K562 (cell line): ENCODE measurements at regions not wholly inside any gene's neighbourhood (a gene's known extent, or its start where the extent isn't known, plus 50 kb on each side); places are given as distances from the start of the nearest gene placed in this dataset.
A peak's percentile ranks its signal among the peaks of the same experiment; 100 is the strongest.

Experiments used
- CXXC5 ChIP-seq: fragments of 250-450 bp; sonication (Bioruptor Pico); IDR thresholded peaks from 2 replicates; pipeline ENCODE4 v1.8.0; 2022; ENCODE audit warnings: inconsistent platforms, mild to moderate bottlenecking, moderate library complexity
- ELF1 ChIP-seq: fragments of 200-800 bp; sonication (Bioruptor generic); IDR thresholded peaks from 2 replicates; pipeline ENCODE4 v1.6.1; 2016; ENCODE audit warnings: missing genetic modification characterization, missing compliant biosample characterization
- FOXM1 ChIP-seq, 2 experiments: fragments of 450-650 bp in 1 of 2; sonication (generic) in 1 of 2; formaldehyde crosslinking in 1 of 2; IDR thresholded peaks; 2 replicates each; pipeline versions ENCODE4 v1.6.1 to v1.9.0; 2017 to 2022; ENCODE audit warnings: low read depth in 2 of 2, mild to moderate bottlenecking in 2 of 2, missing genetic modification reagents in 1 of 2, moderate library complexity in 1 of 2
- GTF2A2 ChIP-seq: IDR thresholded peaks from 2 replicates; pipeline ENCODE4 v1.6.1; 2016; ENCODE audit warnings: mild to moderate bottlenecking, missing genetic modification characterization, missing compliant biosample characterization
- MCM2 ChIP-seq: fragments of 450-650 bp; IDR thresholded peaks from 2 replicates; pipeline ENCODE4 v1.6.1; 2017; ENCODE audit warnings: low read depth, mild to moderate bottlenecking
- MECOM ChIP-seq: fragments of 250-450 bp; sonication (Bioruptor Pico); IDR thresholded peaks from 2 replicates; pipeline ENCODE4 v1.8.0; 2022; ENCODE audit warnings: inconsistent platforms
- MED1 ChIP-seq: sonication (generic); formaldehyde crosslinking; IDR thresholded peaks from 2 replicates; pipeline ENCODE4 v1.8.1; 2023; ENCODE audit warnings: missing genetic modification reagents, borderline replicate concordance
- NCOA2 ChIP-seq, 2 experiments: fragments of 450-650 bp; IDR thresholded peaks; 2 replicates each; pipeline ENCODE4 v1.6.1; 2018; ENCODE audit warnings: mild to moderate bottlenecking in 2 of 2, moderate library complexity in 1 of 2; ENCODE audit not compliant: partially characterized antibody in 2 of 2
- NFE2 ChIP-seq: IDR thresholded peaks from 2 replicates; pipeline ENCODE4 v1.6.1; 2014; ENCODE audit warnings: antibody characterized with exemption, low read depth
- NONO ChIP-seq, 2 experiments: fragments of 200-400 bp in 1 of 2; fragments of 450-650 bp in 1 of 2; formaldehyde crosslinking in 1 of 2; IDR thresholded peaks; 2 replicates each; pipeline ENCODE4 v1.6.1; 2017; ENCODE audit warnings: low read depth in 2 of 2, mild to moderate bottlenecking in 2 of 2, moderate library complexity in 2 of 2, low read length in 1 of 2
- SAP30 ChIP-seq: fragments of 200-600 bp; sonication (generic); IDR thresholded peaks from 2 replicates; pipeline ENCODE4 v1.6.1; 2012; ENCODE audit warnings: borderline replicate concordance, low read depth, mild to moderate bottlenecking, moderate library complexity, low read length, control low read depth, inconsistent platforms; ENCODE audit not compliant: insufficient read depth, poor library complexity, severe bottlenecking
- ZNF184 ChIP-seq: sonication (generic); formaldehyde crosslinking; IDR thresholded peaks from 2 replicates; pipeline ENCODE4 v1.5.0; 2020; ENCODE audit warnings: missing genetic modification reagents
- ZNF263 ChIP-seq: sonication (generic); formaldehyde crosslinking; IDR thresholded peaks from 2 replicates; pipeline ENCODE4 v1.8.0; 2022; ENCODE audit warnings: mild to moderate bottlenecking, missing genetic modification reagents, borderline replicate concordance
- ZNF311 ChIP-seq: fragments of 250-450 bp; sonication (Bioruptor Pico); IDR thresholded peaks from 2 replicates; pipeline ENCODE4 v1.4.0; 2020; ENCODE audit warnings: mild to moderate bottlenecking, moderate library complexity
- ZNF316 ChIP-seq: fragments of 450-650 bp; IDR thresholded peaks from 2 replicates; pipeline ENCODE4 v1.6.1; 2016
- ZNF583 ChIP-seq: fragments of 250-450 bp; sonication (Bioruptor Pico); IDR thresholded peaks from 2 replicates; pipeline ENCODE4 v1.4.0; 2020
- ZNF584 ChIP-seq: fragments of 200-800 bp; sonication (Bioruptor generic); IDR thresholded peaks from 2 replicates; pipeline ENCODE4 v1.6.1; 2016; ENCODE audit warnings: low read depth, mild to moderate bottlenecking, missing genetic modification characterization, missing compliant biosample characterization
- ZNF764 ChIP-seq: fragments of 250-450 bp; sonication (Bioruptor Pico); IDR thresholded peaks from 2 replicates; pipeline ENCODE4 v1.4.0; 2020; ENCODE audit warnings: low read depth, mild to moderate bottlenecking, moderate library complexity
- ZNF766 ChIP-seq: fragments of 200-800 bp; sonication (Bioruptor generic); conservative IDR thresholded peaks from 2 replicates; pipeline ENCODE4 v1.6.1; 2016; ENCODE audit warnings: missing genetic modification characterization, missing compliant biosample characterization
- TF ChIP-seq, protein P1 (sequence below): fragments of 450-650 bp; formaldehyde crosslinking; IDR thresholded peaks from 2 replicates; pipeline ENCODE4 v1.4.0; 2020; ENCODE audit warnings: mild to moderate bottlenecking, moderate library complexity
- TF ChIP-seq, protein P2 (sequence below): fragments of 450-650 bp; IDR thresholded peaks from 2 replicates; pipeline ENCODE4 v1.6.1; 2016
- TF ChIP-seq, protein P3 (sequence below), 3 experiments: fragments of 200-800 bp in 1 of 3; fragments of 250-450 bp in 1 of 3; fragments of 450-650 bp in 1 of 3; sonication (Bioruptor Pico) in 1 of 3; sonication (Bioruptor generic) in 1 of 3; formaldehyde crosslinking in 1 of 3; IDR thresholded peaks; 2 replicates each; pipeline versions ENCODE4 v1.6.1 to v1.8.0; 2016 to 2022; ENCODE audit warnings: mild to moderate bottlenecking in 2 of 3, missing genetic modification characterization in 2 of 3, missing compliant biosample characterization in 1 of 3, moderate library complexity in 1 of 3

DNA sequence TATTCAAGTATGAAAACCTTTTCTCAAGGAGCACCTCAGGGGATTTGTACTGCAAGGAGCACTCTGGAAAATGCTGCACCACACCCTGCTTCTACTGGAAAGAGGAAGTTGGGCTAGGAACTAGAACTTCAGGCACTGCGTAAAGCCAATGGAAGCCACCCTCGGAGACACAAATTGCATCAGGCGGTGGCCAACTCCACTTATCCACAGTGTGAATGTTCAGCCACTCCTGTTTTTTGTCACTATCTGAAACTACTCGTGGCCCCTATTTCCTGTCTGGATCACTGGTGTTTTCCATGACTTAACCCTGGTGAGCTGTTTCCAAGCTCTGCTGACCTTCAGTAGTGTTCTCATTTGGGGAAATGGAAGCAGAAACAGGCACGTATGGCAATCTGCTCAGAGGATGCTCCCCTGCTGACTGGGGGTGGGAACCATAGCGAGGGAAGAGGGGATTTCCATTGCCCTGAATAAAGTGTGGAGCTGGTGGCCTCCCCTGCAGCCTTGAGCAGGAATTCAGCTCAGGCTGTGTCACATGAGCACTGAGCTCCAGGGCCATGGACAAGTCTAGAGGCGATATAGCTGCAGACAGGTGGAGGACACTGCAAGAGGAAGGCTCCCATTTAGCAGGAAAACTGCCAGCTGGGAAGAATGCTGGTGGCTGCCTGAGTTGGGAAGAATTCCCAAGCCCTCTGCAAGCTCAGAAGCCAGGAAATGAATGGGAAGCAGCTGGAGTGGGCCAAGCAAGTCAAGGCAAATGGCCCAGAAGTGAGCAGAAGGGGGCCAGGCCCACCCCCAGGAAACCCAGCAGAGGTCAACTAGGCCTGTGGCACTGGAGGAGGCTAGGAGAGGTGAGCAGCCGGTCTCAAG is 50.5 kb upstream of the RAP1B start (continued):
- TF ChIP-seq CXXC5 (CRISPR knock-in tag) = peak; percentile 57
- TF ChIP-seq ZNF316 = no peak
- TF ChIP-seq GTF2A2 = no peak
- TF ChIP-seq ZNF583 (CRISPR knock-in tag) = 0 out of 2 replicates have a peak, but pooled peaks have one; percentile 15
- TF ChIP-seq ZNF263 (CRISPR knock-in tag) = peak; percentile 93
- TF ChIP-seq, protein P1, sequence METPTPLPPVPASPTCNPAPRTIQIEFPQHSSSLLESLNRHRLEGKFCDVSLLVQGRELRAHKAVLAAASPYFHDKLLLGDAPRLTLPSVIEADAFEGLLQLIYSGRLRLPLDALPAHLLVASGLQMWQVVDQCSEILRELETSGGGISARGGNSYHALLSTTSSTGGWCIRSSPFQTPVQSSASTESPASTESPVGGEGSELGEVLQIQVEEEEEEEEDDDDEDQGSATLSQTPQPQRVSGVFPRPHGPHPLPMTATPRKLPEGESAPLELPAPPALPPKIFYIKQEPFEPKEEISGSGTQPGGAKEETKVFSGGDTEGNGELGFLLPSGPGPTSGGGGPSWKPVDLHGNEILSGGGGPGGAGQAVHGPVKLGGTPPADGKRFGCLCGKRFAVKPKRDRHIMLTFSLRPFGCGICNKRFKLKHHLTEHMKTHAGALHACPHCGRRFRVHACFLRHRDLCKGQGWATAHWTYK (CRISPR knock-in tag) = peak; percentile 81
- TF ChIP-seq, protein P2, sequence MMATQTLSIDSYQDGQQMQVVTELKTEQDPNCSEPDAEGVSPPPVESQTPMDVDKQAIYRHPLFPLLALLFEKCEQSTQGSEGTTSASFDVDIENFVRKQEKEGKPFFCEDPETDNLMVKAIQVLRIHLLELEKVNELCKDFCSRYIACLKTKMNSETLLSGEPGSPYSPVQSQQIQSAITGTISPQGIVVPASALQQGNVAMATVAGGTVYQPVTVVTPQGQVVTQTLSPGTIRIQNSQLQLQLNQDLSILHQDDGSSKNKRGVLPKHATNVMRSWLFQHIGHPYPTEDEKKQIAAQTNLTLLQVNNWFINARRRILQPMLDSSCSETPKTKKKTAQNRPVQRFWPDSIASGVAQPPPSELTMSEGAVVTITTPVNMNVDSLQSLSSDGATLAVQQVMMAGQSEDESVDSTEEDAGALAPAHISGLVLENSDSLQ = no peak
- peak; percentile 31; the same call in 1 of the 2 replicates for TF ChIP-seq ZNF584 (CRISPR knock-in tag)
- TF ChIP-seq ELF1 (tag) = no peak
- no peak for TF ChIP-seq FOXM1 (IDR thresholded peaks at IDR 0.05; ENCODE audit: low read depth)
- peak; percentile 59; the same call in 1 of the 2 replicates for TF ChIP-seq FOXM1 (CRISPR knock-in tag; IDR thresholded peaks at IDR 0.05; ENCODE audit: low read depth)
- peak; percentile 71 for TF ChIP-seq ZNF766 (CRISPR knock-in tag)
- peak; percentile 42; the same call in 1 of the 2 replicates for TF ChIP-seq ZNF311
- no peak for TF ChIP-seq MED1 (CRISPR knock-in tag)
- TF ChIP-seq NONO (IDR thresholded peaks at IDR 0.05; ENCODE audit: low read depth in 2 of 2, low read length in 1 of 2) = no peak
- no peak for TF ChIP-seq ZNF764 (CRISPR knock-in tag)
- no peak for TF ChIP-seq SAP30
- TF ChIP-seq ZNF184 (CRISPR knock-in tag) = no peak
- TF ChIP-seq, protein P3, sequence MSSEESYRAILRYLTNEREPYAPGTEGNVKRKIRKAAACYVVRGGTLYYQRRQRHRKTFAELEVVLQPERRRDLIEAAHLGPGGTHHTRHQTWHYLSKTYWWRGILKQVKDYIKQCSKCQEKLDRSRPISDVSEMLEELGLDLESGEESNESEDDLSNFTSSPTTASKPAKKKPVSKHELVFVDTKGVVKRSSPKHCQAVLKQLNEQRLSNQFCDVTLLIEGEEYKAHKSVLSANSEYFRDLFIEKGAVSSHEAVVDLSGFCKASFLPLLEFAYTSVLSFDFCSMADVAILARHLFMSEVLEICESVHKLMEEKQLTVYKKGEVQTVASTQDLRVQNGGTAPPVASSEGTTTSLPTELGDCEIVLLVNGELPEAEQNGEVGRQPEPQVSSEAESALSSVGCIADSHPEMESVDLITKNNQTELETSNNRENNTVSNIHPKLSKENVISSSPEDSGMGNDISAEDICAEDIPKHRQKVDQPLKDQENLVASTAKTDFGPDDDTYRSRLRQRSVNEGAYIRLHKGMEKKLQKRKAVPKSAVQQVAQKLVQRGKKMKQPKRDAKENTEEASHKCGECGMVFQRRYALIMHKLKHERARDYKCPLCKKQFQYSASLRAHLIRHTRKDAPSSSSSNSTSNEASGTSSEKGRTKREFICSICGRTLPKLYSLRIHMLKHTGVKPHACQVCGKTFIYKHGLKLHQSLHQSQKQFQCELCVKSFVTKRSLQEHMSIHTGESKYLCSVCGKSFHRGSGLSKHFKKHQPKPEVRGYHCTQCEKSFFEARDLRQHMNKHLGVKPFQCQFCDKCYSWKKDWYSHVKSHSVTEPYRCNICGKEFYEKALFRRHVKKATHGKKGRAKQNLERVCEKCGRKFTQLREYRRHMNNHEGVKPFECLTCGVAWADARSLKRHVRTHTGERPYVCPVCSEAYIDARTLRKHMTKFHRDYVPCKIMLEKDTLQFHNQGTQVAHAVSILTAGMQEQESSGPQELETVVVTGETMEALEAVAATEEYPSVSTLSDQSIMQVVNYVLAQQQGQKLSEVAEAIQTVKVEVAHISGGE (CRISPR knock-in tag; IDR thresholded peaks at IDR 0.05) = peak in 1 of 3 experiments; percentile 46; a peak in 1 of 6 replicates
- TF ChIP-seq NCOA2 (IDR thresholded peaks at IDR 0.05; ENCODE audit: partially characterized antibody in 2 of 2) = no peak
- no peak for TF ChIP-seq MCM2
- no peak for TF ChIP-seq MECOM (CRISPR knock-in tag)
- TF ChIP-seq NFE2 = no peak
